Liver (tissue), 8 donors: ENCODE measurements at regions not wholly inside any gene's neighbourhood (a gene's known extent, or its start where the extent isn't known, plus 50 kb on each side); places are given as distances from the start of the nearest gene placed in this dataset.
"Not testable (repeated sequence)": the region's sequence is repeated elsewhere in the genome, so short reads cannot be mapped to it uniquely, and the experiment has no call there.

Experiments used
- DNase-seq: peaks from one replicate; pipeline ENCODE4 v3.0.0-alpha.2; 2017; ENCODE audit warnings: low spot score
- H3K27ac ChIP-seq, 2 donors: one replicate each; pipeline ENCODE4 v1.7.0; 2013; ENCODE audit warnings: inconsistent platforms in 2 of 2, low read length in 2 of 2, control low read depth in 1 of 2, low read depth in 1 of 2, mild to moderate bottlenecking in 1 of 2
- H3K27me3 ChIP-seq, 4 donors: one replicate each; pipeline versions ENCODE4 v1.6.1 to v1.7.0; 2013; ENCODE audit warnings: low read length in 3 of 4, inconsistent platforms in 1 of 4, mild to moderate bottlenecking in 1 of 4, moderate library complexity in 1 of 4; ENCODE audit not compliant: control insufficient read depth in 4 of 4, insufficient read depth in 4 of 4
- H3K36me3 ChIP-seq, 4 donors: one replicate each; pipeline versions ENCODE4 v1.6.1 to v1.7.0; 2013; ENCODE audit warnings: low read length in 3 of 4, mild to moderate bottlenecking in 3 of 4, low read depth in 1 of 4, moderate library complexity in 1 of 4; ENCODE audit not compliant: control insufficient read depth in 4 of 4, insufficient read depth in 3 of 4
- H3K4me1 ChIP-seq, 4 donors: one replicate each; pipeline versions ENCODE4 v1.6.1 to v1.7.0; 2013; ENCODE audit warnings: low read length in 3 of 4, mild to moderate bottlenecking in 3 of 4, moderate library complexity in 1 of 4; ENCODE audit not compliant: control insufficient read depth in 4 of 4, insufficient read depth in 4 of 4
- H3K4me3 ChIP-seq, 3 donors: one replicate each; pipeline versions ENCODE4 v1.6.1 to v1.7.0; 2013; ENCODE audit warnings: low read length in 3 of 3, control low read depth in 1 of 3, low read depth in 1 of 3, mild to moderate bottlenecking in 1 of 3
- H3K9ac ChIP-seq, 2 donors: one replicate each; pipeline ENCODE4 v1.7.0; 2013; ENCODE audit warnings: low read length in 2 of 2, mild to moderate bottlenecking in 2 of 2, moderate library complexity in 2 of 2, control low read depth in 1 of 2, low read depth in 1 of 2
- H3K9me3 ChIP-seq, 4 donors: one replicate each; pipeline versions ENCODE4 v1.6.1 to v1.7.0; 2013; ENCODE audit warnings: low read length in 3 of 4; ENCODE audit not compliant: control insufficient read depth in 4 of 4
- RAD21 ChIP-seq, 2 donors: IDR thresholded peaks; 2 replicates each; pipeline ENCODE4 v1.6.1; 2016; ENCODE audit warnings: antibody characterized with exemption in 2 of 2, mild to moderate bottlenecking in 2 of 2
- WGBS: extraction: QIAGEN DNeasy Blood & Tissue Kit; methylation state at CpG from one replicate; pipeline ENCODE4 v1.1.7; 2013; 5-methylcytosine and 5-hydroxymethylcytosine counted together
- TF ChIP-seq, protein P1 (sequence below): fragments of 150-350 bp; IDR thresholded peaks from 2 replicates; pipeline ENCODE4 v1.5.1; 2017; ENCODE audit warnings: improper control_type of control experiment, low read depth, low read length; ENCODE audit not compliant: missing input control
- donor health status: healthy.
- donor health status: healthy.
- donor health status: healthy.
- donor health status: healthy.
- donor health status: healthy.

DNA sequence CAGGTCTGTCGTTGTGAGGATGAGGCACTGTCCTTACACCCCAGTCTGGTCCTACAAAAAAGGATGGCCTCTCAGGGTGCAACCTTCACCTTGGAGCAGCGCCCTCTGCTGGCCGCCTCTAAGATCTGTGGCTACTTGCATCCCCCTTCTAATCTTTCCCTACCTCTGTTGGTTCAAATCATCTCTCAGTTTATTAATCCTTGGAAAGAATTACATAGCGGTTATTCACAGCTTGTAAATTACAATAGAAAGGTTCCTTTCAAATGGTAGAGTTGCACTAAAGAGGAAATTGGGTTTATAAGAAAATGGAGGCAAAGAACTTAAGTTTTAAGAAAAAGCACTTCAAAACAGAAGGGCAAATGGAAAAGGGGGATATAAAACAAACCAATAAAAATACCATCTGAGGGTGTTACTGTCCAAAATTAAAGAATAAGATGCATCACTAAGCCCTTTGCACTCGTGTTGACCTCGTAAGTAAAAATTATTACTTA is 102.0 kb upstream of the PLEKHM1 start:
- not testable (repeated sequence) for H3K27ac ChIP-seq, H3K4me1 ChIP-seq, H3K36me3 ChIP-seq, H3K4me3 ChIP-seq, H3K9ac ChIP-seq, H3K9me3 ChIP-seq, H3K27me3 ChIP-seq
- peak; percentile 67 to 75 for TF ChIP-seq RAD21 (IDR thresholded peaks at IDR 0.05)
- TF ChIP-seq, protein P1, sequence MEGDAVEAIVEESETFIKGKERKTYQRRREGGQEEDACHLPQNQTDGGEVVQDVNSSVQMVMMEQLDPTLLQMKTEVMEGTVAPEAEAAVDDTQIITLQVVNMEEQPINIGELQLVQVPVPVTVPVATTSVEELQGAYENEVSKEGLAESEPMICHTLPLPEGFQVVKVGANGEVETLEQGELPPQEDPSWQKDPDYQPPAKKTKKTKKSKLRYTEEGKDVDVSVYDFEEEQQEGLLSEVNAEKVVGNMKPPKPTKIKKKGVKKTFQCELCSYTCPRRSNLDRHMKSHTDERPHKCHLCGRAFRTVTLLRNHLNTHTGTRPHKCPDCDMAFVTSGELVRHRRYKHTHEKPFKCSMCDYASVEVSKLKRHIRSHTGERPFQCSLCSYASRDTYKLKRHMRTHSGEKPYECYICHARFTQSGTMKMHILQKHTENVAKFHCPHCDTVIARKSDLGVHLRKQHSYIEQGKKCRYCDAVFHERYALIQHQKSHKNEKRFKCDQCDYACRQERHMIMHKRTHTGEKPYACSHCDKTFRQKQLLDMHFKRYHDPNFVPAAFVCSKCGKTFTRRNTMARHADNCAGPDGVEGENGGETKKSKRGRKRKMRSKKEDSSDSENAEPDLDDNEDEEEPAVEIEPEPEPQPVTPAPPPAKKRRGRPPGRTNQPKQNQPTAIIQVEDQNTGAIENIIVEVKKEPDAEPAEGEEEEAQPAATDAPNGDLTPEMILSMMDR: peak; percentile 58
- peak; percentile 60 for DNase-seq
- 9% methylated on average over 6 of the region's 6 CpGs for WGBS

DNA sequence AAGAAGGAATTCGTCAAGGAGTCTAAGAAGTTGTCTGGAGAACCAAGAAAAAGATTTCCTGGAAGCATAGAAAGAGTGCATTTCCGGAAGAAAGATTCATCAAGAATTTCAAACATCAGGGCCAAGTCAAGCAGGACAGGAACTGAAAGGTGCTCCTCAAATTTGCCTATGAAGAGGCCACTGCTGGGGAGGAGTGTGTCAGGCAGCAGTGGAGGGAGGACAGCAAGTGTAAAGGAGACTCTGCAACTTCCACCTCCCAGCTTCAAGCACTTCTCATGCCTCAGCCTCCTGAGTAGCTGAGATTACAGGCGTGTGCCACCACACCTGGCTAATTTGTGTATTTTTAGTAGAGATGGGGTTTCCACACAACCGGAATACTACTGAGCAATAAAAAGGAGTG is 105.8 kb upstream of the PLEKHM1 start:
- H3K9ac ChIP-seq, H3K4me3 ChIP-seq, H3K27ac ChIP-seq, H3K9me3 ChIP-seq, DNase-seq, H3K36me3 ChIP-seq, H3K4me1 ChIP-seq, H3K27me3 ChIP-seq: not testable (repeated sequence)
- WGBS: 77% methylated on average over 4 of the region's 4 CpGs

DNA sequence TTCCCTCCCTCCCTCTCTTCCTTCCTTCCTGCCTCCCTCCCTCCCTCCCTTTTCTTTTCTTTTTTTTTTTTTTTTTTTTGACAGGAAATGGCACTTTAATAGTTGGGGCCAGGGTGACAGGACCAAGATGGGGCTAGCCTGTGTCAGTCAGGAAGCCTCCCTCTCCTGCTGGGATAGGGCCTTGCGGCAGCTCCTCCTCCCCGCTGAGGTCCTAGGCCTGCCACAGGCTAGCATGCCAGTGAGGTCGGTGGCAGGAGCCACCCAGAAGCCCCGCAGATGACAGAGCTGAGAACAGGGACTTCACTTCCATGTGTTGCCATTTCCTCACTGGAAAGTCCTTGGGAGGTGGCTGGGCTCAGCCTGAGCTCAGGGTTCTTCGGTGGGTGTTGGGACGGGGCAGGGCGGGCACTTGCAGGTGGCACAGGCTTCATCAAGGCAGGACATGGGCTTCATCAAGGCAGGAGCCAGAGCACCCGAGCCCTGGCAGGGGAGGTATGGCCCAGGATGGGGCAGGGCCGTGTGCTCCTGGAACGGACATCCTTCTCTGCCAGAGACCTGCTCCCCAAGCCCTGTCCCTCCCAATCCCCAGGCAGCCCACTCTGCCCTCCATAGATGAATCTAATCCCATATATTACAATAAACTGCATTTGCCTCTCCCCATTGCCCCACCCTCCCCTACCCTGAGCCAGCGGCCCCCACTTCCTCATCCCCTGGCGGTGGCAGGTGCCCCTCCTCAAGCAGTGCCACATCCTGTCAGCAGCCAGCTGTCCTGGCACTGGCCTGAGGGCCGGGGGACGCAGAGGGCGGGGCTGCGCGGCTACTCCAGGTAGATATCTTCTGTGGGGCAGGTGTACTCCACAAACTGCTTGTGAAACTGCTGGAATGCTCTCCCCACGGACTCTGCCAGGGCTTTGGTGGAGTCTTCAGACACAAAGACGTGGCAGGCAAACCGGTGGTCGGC is 109.8 kb upstream of the PLEKHM1 start:
- H3K36me3 ChIP-seq, H3K4me1 ChIP-seq, H3K9me3 ChIP-seq, H3K4me3 ChIP-seq, H3K27me3 ChIP-seq, H3K9ac ChIP-seq, H3K27ac ChIP-seq, DNase-seq: not testable (repeated sequence)
- 64% methylated on average over 14 of the region's 21 CpGs for WGBS

DNA sequence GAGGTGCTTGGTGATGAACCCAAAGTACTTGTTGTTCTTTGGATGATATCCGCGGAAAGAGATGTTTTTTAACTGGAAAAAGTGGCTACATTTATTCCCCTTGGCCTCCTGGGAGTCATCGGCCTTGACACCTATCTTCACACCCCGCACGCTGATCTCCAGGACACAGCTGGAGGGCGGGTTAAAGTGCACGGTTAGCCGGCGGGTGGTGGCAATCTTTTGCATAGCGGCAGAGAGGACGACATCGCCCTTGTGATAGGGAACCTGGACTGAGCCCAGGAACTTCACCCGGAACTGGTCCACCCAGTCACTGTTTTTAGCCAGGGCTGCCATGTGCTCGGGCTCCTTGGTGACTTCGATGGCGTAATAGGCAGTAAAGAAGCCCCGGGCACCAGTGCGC is 110.5 kb upstream of the PLEKHM1 start:
- not testable (repeated sequence) for H3K9ac ChIP-seq, H3K27me3 ChIP-seq, H3K4me1 ChIP-seq, H3K27ac ChIP-seq, H3K4me3 ChIP-seq, DNase-seq, H3K36me3 ChIP-seq, H3K9me3 ChIP-seq
- WGBS: 67% methylated on average over 13 of the region's 18 CpGs

DNA sequence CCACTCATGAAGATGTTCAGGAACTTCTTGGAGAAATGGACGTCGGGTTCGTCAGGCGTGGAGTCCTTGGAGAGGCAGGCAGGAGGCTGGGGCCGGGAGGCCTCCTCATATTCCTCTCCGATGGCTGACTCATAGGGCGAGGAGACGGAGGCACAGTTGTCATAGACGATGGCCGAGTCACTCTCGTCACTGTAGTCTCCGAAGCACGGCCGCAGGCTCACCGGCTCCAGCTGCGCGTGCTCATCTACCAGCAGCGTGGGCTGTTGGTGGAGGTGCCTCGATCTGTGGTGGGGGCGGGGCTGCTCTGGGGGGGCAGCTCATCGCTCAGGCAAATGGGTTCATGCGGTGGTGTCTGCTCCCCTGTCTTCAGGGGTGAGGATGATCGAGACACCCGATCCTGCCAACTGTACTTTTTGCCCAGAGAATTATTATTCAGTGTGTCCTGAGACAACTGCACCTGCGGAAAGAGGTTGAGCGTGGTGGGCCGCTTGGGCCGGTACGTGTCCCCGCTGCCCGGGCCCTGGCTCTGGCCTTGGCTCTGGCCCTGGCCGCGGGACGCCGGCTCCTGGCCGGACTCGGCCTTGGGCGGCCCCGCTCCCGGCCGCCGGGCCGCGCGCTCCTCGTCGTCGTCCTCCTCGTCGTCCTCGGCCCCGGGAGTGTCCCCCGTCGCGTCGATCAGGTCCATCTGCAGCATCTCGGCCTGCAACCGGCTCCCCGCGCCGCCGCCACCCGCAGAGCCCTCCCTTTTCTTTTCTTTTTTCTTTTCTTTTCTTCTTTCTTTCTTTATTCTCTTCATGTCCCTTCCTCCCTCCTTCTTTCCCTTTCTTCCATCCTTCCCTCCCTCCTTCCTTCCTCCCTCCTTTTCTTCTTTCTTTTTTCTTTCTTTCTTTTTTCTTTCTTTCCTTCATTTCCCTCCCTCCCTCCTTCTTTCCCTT is 111.4 kb upstream of the PLEKHM1 start:
- not testable (repeated sequence) for H3K36me3 ChIP-seq, H3K4me3 ChIP-seq, H3K4me1 ChIP-seq, H3K9ac ChIP-seq, DNase-seq, H3K27ac ChIP-seq, H3K9me3 ChIP-seq, H3K27me3 ChIP-seq
- WGBS: 83% methylated on average over 16 of the region's 63 CpGs

DNA sequence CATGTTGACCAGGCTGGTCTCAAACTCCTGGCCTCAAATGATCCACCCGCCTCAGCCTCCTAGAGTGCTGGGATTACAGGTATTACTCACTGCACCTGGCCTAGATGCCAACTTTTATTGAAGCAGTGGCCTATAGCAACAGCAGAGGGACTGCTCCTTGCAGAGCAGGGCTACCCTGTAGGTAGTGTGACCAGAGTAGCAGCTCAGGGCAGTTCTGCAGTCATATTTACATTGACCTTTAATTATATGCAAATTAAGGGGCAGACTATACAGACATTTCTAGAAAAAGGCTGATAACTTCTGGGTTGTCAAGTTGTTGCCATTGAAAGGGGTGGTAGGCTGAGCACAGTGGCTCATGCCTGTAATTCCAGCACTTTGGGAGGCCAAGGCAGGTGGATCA is 115.2 kb upstream of the PLEKHM1 start:
- H3K36me3 ChIP-seq, H3K4me1 ChIP-seq, DNase-seq, H3K27ac ChIP-seq, H3K4me3 ChIP-seq, H3K27me3 ChIP-seq, H3K9me3 ChIP-seq, H3K9ac ChIP-seq: not testable (repeated sequence)
- 100% methylated on average over 1 of the region's 1 CpG for WGBS
